ENCODE measurements at regions not wholly inside any gene's neighbourhood (a gene's known extent, or its start where the extent isn't known, plus 50 kb on each side); places are given as distances from the start of the nearest gene placed in this dataset.

GRCh38 chr15:69963385-69963784 is 134.3 kb downstream of the TLE3 start:
- TF ChIP-seq CTCF (conservative IDR thresholded peaks at IDR 0.05; ENCODE audit: low read length): no peak
- no peak for TF ChIP-seq EZH2phosphoT487 (IDR thresholded peaks at IDR 0.05; ENCODE audit: borderline replicate concordance)

Measured in Loucy (cell line).